Thyroid gland (tissue), 4 donors: ENCODE measurements at regions not wholly inside any gene's neighbourhood (a gene's known extent, or its start where the extent isn't known, plus 50 kb on each side); places are given as distances from the start of the nearest gene placed in this dataset.

Experiments used
- DNase-seq, 2 donors: peaks; one replicate each; pipeline ENCODE4 v3.0.0-alpha.2; 2019
- H3K27ac ChIP-seq, 3 donors: fragments of 200-600 bp; sonication (generic); 1 replicate in 2 of 3; 2 replicates in 1 of 3; pipeline ENCODE4 v1.5.1; 2016 to 2019; ENCODE audit warnings: mild to moderate bottlenecking in 1 of 3, moderate library complexity in 1 of 3
- H3K27me3 ChIP-seq: fragments of 200-600 bp; sonication (generic); one replicate; pipeline ENCODE4 v1.5.1; 2019
- H3K36me3 ChIP-seq, 2 donors: fragments of 200-600 bp; sonication (generic); one replicate each; pipeline ENCODE4 v1.5.1; 2016 to 2019
- H3K4me1 ChIP-seq, 2 donors: fragments of 200-600 bp; sonication (generic); one replicate each; pipeline ENCODE4 v1.5.1; 2017 to 2019
- H3K4me3 ChIP-seq, 3 donors: fragments of 200-600 bp; sonication (generic); replicated peaks in 1 of 3; 1 replicate in 2 of 3; 2 replicates in 1 of 3; pipeline ENCODE4 v1.5.1; 2016; ENCODE audit warnings: mild to moderate bottlenecking in 1 of 3
- H3K9me3 ChIP-seq: fragments of 200-600 bp; sonication (generic); one replicate; pipeline ENCODE4 v1.5.1; 2017
- CTCF ChIP-seq, 6 experiments: fragments of 200-600 bp in 3 of 6; fragments of 450-650 bp in 3 of 6; sonication (generic) in 3 of 6; IDR thresholded peaks; one replicate each; pipeline ENCODE4 v1.5.1; 2016 to 2019; ENCODE audit warnings: antibody characterized with exemption in 6 of 6, mild to moderate bottlenecking in 2 of 6, inconsistent platforms in 1 of 6, moderate library complexity in 1 of 6
- POLR2A ChIP-seq, 2 donors: fragments of 450-650 bp; IDR thresholded peaks; one replicate each; pipeline ENCODE4 v1.6.1; 2017; ENCODE audit warnings: antibody characterized with exemption in 2 of 2, mild to moderate bottlenecking in 2 of 2, moderate library complexity in 1 of 2
- WGBS, 2 donors: methylation state at CpG; one replicate each; pipeline ENCODE4 v1.1.5; 2017; 5-methylcytosine and 5-hydroxymethylcytosine counted together
- intact Hi-C: fragments of 100-400 bp; cut with DNase I; formaldehyde crosslinking; loops from one replicate; pipeline ENCODE4 v1.15.1; 2023

- WGBS, 2 donors: 91 to 94% methylated on average over 1 of the region's 1 CpG
- H3K4me1 ChIP-seq: no peaks in the 10 kb centered on the region
- no peaks in the 10 kb centered on the region for H3K36me3 ChIP-seq
- no peaks in the 10 kb centered on the region for H3K9me3 ChIP-seq
- TF ChIP-seq CTCF (IDR thresholded peaks at IDR 0.05) (no peak), POLR2A (IDR thresholded peaks at IDR 0.05) (no peak)
- no peak overlapping the region for H3K27ac ChIP-seq
- intact Hi-C loops: no loop called here
- H3K4me3 ChIP-seq: no peak overlapping the region
- DNase-seq: no peak
- no peaks in the 10 kb centered on the region for H3K27me3 ChIP-seq
Measured at GRCh38 chr12:68490476-68490875, 120.2 kb upstream of the RAP1B start.

- Histone ChIP-seq H3K9me3 (no peaks in the 10 kb centered on the region), H3K4me1 (no peaks in the 10 kb centered on the region), H3K27me3 (no peaks in the 10 kb centered on the region), H3K36me3 (no peaks in the 10 kb centered on the region), H3K4me3 (no peak overlapping the region), H3K27ac (no peak overlapping the region)
- intact Hi-C loops: no loop called here
- no peak for DNase-seq
- WGBS, 2 donors: 83 to 87% methylated on average over 8 of the region's 8 CpGs
- TF ChIP-seq POLR2A (IDR thresholded peaks at IDR 0.05): no peak
- no peak for TF ChIP-seq CTCF (IDR thresholded peaks at IDR 0.05)
Measured at GRCh38 chr12:68491204-68491960, 119.3 kb upstream of the RAP1B start.

GRCh38 chr12:68495336-68496070 lies 115.2 kb upstream of the RAP1B start:
- H3K4me1 ChIP-seq: no peaks in the 10 kb centered on the region
- intact Hi-C loops: no loop called here
- H3K9me3 ChIP-seq: no peaks in the 10 kb centered on the region
- no peaks in the 10 kb centered on the region for H3K36me3 ChIP-seq
- H3K27ac ChIP-seq: no peak overlapping the region
- no peaks in the 10 kb centered on the region for H3K27me3 ChIP-seq
- no peak for TF ChIP-seq POLR2A (IDR thresholded peaks at IDR 0.05)
- no peak for TF ChIP-seq CTCF (IDR thresholded peaks at IDR 0.05)
- DNase-seq: no peak
- 78 to 79% methylated on average over 3 of the region's 3 CpGs for WGBS, 2 donors
- H3K4me3 ChIP-seq: no peak overlapping the region

- no peaks in the 10 kb centered on the region for H3K4me1 ChIP-seq
- intact Hi-C loops: no loop called here
Measured at GRCh38 chr12:68497107-68497506, 113.6 kb upstream of the RAP1B start.

More at GRCh38 chr12:68497107-68497506, 113.6 kb upstream of the RAP1B start:
- Histone ChIP-seq H3K9me3 (no peaks in the 10 kb centered on the region), H3K27ac (no peak overlapping the region), H3K4me3 (no peak overlapping the region), H3K27me3 (no peaks in the 10 kb centered on the region), H3K36me3 (no peaks in the 10 kb centered on the region)
- no peak for TF ChIP-seq POLR2A (IDR thresholded peaks at IDR 0.05)
- no peak for TF ChIP-seq CTCF (IDR thresholded peaks at IDR 0.05)
- no peak for DNase-seq
- 88 to 89% methylated on average over 4 of the region's 4 CpGs for WGBS, 2 donors
